K562 (cell line): ENCODE measurements at regions not wholly inside any gene's neighbourhood (a gene's known extent, or its start where the extent isn't known, plus 50 kb on each side); places are given as distances from the start of the nearest gene placed in this dataset.

ENCODE experiments used
- EGR1 ChIP-seq: fragments of 450-650 bp; conservative IDR thresholded peaks from 2 replicates; pipeline ENCODE4 v1.6.1; 2017; ENCODE audit warnings: mild to moderate bottlenecking
- EZH2 ChIP-seq: IDR thresholded peaks from 2 replicates; pipeline ENCODE4 v1.6.1; 2012; ENCODE audit warnings: low read depth, mild to moderate bottlenecking, inconsistent platforms, low read length, borderline replicate concordance
- MAFK ChIP-seq: IDR thresholded peaks from 2 replicates; pipeline ENCODE4 v1.6.1; 2011; ENCODE audit warnings: low read length, improper control_type of control experiment
- POLR2AphosphoS5 ChIP-seq: IDR thresholded peaks from 2 replicates; pipeline ENCODE4 v1.6.1; 2011; ENCODE audit warnings: mild to moderate bottlenecking, low read depth, low read length, moderate library complexity; ENCODE audit not compliant: control insufficient read depth, insufficient read depth
- PRMT5 ChIP-seq: sonication (generic); formaldehyde crosslinking; IDR thresholded peaks from 2 replicates; pipeline ENCODE4 v1.5.0; 2020; ENCODE audit warnings: missing genetic modification reagents
- RAD21 ChIP-seq, 2 experiments: fragments of 250-450 bp in 1 of 2; fragments of 450-650 bp in 1 of 2; sonication (Bioruptor Pico) in 1 of 2; formaldehyde crosslinking in 1 of 2; IDR thresholded peaks in 1 of 2; conservative IDR thresholded peaks in 1 of 2; 2 replicates each; pipeline versions ENCODE4 v1.4.0 to v1.8.0; 2020 to 2022; ENCODE audit warnings: mild to moderate bottlenecking in 2 of 2, moderate library complexity in 1 of 2
- SRF ChIP-seq, 2 experiments: fragments of 250-450, 450-650 bp in 1 of 2; sonication (Bioruptor Pico) in 1 of 2; sonication (generic) in 1 of 2; formaldehyde crosslinking; IDR thresholded peaks; 2 replicates each; pipeline versions ENCODE4 v1.5.0 to v1.5.1; 2020 to 2022; ENCODE audit warnings: mild to moderate bottlenecking in 1 of 2, missing genetic modification reagents in 1 of 2
- ZNF766 ChIP-seq: fragments of 200-800 bp; sonication (Bioruptor generic); conservative IDR thresholded peaks from 2 replicates; pipeline ENCODE4 v1.6.1; 2016; ENCODE audit warnings: missing genetic modification characterization, missing compliant biosample characterization
- TF ChIP-seq, protein P1 (sequence below), 3 experiments: IDR thresholded peaks in 2 of 3; conservative IDR thresholded peaks in 1 of 3; 2 replicates each; pipeline ENCODE4 v1.5.1; 2011 to 2012; ENCODE audit warnings: low read length in 3 of 3, mild to moderate bottlenecking in 3 of 3, control low read depth in 2 of 3, improper control_type of control experiment in 1 of 3, inconsistent platforms in 1 of 3, low read depth in 1 of 3, mixed read lengths in 1 of 3, moderate library complexity in 1 of 3; ENCODE audit not compliant: insufficient read depth in 2 of 3
- TF ChIP-seq, protein P2 (sequence below): fragments of 250-450 bp; sonication (Bioruptor Pico); IDR thresholded peaks from 2 replicates; pipeline ENCODE4 v1.8.0; 2021; ENCODE audit warnings: borderline replicate concordance, mild to moderate bottlenecking, moderate library complexity; ENCODE audit not compliant: poor library complexity, severe bottlenecking
- TF ChIP-seq, protein P3 (sequence below): sonication (generic); formaldehyde crosslinking; IDR thresholded peaks from 2 replicates; pipeline ENCODE4 v1.9.0; 2022; ENCODE audit warnings: mild to moderate bottlenecking, missing genetic modification reagents

DNA sequence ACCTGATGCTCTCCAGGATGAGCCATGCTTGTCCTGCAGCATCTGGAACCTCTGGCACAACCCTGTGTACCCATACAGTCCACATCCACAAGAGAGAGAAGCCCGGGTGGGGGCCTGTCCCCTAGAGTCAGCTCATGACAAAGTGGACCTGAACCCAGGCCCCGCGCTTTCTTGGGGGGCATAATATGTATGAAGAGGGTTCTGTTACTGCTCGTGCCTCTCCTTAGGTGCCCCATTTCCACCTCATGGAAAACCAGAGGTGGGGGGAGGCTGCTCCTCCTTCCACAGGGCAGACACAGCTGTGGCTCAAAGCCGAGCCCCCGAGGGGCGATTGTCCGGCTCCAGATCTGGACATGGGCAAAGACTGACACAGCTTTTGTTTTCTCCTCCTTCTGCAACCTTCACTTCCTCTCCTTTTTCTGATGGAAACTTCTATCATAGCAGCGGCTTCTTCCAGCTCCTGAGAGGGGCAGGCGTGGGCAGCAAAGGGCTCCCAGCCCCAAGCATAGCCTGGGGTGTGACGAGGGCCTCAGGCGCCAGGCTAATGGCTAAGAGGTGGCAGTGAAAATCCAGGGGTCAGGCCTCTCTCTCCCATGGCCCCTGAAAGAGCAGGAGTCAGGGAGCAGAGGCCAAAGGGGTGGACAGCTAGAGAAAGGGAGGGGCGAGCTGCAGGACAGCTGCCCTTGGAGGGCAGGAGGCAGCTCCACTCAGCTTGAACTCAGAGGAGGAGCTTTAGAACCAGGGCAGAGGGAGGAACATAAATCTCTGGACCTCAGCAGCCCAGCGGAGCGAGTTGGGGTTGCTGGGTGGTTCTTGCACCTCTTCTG, 155.5 kb downstream of the ZFP36L2 start:
- TF ChIP-seq SRF (CRISPR knock-in tag; IDR thresholded peaks at IDR 0.05) (no peak), MAFK (no peak), RAD21 (CRISPR knock-in tag; conservative IDR thresholded peaks at IDR 0.05 in 1 of 2, IDR thresholded peaks at IDR 0.05 in 1 of 2) (no peak), EGR1 (no peak), PRMT5 (no peak), EZH2 (no peak), ZNF766 (CRISPR knock-in tag) (no peak), POLR2AphosphoS5 (no peak)
- TF ChIP-seq, protein P1, sequence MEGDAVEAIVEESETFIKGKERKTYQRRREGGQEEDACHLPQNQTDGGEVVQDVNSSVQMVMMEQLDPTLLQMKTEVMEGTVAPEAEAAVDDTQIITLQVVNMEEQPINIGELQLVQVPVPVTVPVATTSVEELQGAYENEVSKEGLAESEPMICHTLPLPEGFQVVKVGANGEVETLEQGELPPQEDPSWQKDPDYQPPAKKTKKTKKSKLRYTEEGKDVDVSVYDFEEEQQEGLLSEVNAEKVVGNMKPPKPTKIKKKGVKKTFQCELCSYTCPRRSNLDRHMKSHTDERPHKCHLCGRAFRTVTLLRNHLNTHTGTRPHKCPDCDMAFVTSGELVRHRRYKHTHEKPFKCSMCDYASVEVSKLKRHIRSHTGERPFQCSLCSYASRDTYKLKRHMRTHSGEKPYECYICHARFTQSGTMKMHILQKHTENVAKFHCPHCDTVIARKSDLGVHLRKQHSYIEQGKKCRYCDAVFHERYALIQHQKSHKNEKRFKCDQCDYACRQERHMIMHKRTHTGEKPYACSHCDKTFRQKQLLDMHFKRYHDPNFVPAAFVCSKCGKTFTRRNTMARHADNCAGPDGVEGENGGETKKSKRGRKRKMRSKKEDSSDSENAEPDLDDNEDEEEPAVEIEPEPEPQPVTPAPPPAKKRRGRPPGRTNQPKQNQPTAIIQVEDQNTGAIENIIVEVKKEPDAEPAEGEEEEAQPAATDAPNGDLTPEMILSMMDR (IDR thresholded peaks at IDR 0.05 in 2 of 3, conservative IDR thresholded peaks at IDR 0.05 in 1 of 3; ENCODE audit: insufficient read depth in 2 of 3, low read depth in 1 of 3, low read length in 3 of 3) = no peak
- TF ChIP-seq, protein P2, sequence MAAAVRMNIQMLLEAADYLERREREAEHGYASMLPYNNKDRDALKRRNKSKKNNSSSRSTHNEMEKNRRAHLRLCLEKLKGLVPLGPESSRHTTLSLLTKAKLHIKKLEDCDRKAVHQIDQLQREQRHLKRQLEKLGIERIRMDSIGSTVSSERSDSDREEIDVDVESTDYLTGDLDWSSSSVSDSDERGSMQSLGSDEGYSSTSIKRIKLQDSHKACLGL (CRISPR knock-in tag) = no peak
- TF ChIP-seq, protein P3, sequence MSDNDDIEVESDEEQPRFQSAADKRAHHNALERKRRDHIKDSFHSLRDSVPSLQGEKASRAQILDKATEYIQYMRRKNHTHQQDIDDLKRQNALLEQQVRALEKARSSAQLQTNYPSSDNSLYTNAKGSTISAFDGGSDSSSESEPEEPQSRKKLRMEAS (CRISPR knock-in tag) = no peak
